Calu3 (cell line): ENCODE measurements at regions not wholly inside any gene's neighbourhood (a gene's known extent, or its start where the extent isn't known, plus 50 kb on each side); places are given as distances from the start of the nearest gene placed in this dataset.

Source experiments
- BruUV-seq: library from RNA; stranded (reverse); fragments of 400-500 nt; replicated peaks from 2 replicates; lab custom pipeline; 2021; lab: Mats Ljungman, UMichigan
- CTCF ChIA-PET: fragments of 300-600 bp; sonication (Branson Sonifier 250); formaldehyde crosslinking; loops from one replicate; lab custom pipeline; 2022; ENCODE audit warnings: antibody characterized with exemption; lab: Charles Lee
- DNase-seq: peaks from one replicate; pipeline ENCODE4 v3.0.0; 2022
- H3K27ac Mint-ChIP-seq: one replicate; pipeline ENCODE4 v1.8.0; 2022; ENCODE audit warnings: mixed read lengths; ENCODE audit not compliant: unreplicated experiment
- H3K27me3 Mint-ChIP-seq: one replicate; pipeline ENCODE4 v1.8.0; 2022; ENCODE audit warnings: mixed read lengths; ENCODE audit not compliant: unreplicated experiment
- H3K36me3 Mint-ChIP-seq: one replicate; pipeline ENCODE4 v1.8.0; 2022; ENCODE audit warnings: mild to moderate bottlenecking, moderate library complexity, mixed read lengths; ENCODE audit not compliant: insufficient read depth, unreplicated experiment
- H3K4me1 Mint-ChIP-seq: one replicate; pipeline ENCODE4 v1.8.0; 2022; ENCODE audit warnings: mild to moderate bottlenecking, low read depth, mixed read lengths; ENCODE audit not compliant: unreplicated experiment
- H3K4me3 Mint-ChIP-seq: one replicate; pipeline ENCODE4 v1.8.0; 2022; ENCODE audit warnings: mild to moderate bottlenecking, low read depth, moderate library complexity, mixed read lengths; ENCODE audit not compliant: unreplicated experiment
- H3K9me3 Mint-ChIP-seq: one replicate; pipeline ENCODE4 v1.8.0; 2022; ENCODE audit warnings: low read depth, mixed read lengths; ENCODE audit not compliant: unreplicated experiment
- intact Hi-C: fragments of 100-400 bp; cut with micrococcal nuclease; formaldehyde crosslinking; loops from one replicate; pipeline ENCODE4 v1.10.0; 2022; ENCODE audit not compliant: unreplicated experiment
- TF ChIP-seq, protein P1 (sequence below): fragments of 200-600 bp; IDR thresholded peaks from one replicate; pipeline ENCODE4 v1.8.0; 2022; ENCODE audit warnings: antibody characterized with exemption; ENCODE audit not compliant: unreplicated experiment

DNA sequence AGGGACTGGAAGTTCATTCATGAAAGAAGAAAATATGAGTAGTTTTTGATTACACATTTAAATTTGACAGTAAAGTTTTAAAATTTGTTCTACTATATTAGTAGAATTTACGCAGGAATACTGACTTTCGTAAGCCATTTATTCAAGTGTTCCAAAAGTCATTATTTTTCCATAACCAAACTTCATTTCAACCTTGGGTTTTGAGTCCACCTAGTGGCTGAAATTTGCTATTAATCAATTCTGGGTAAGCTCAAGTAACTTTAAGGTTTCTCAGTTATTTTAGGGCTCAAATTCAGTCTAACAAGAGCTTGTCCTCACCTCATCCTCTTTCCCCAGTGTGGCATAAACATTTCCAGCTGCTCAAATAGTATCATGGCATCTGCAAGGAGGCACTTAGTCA, 175.4 kb downstream of the SH3BGRL start:
- TF ChIP-seq, protein P1, sequence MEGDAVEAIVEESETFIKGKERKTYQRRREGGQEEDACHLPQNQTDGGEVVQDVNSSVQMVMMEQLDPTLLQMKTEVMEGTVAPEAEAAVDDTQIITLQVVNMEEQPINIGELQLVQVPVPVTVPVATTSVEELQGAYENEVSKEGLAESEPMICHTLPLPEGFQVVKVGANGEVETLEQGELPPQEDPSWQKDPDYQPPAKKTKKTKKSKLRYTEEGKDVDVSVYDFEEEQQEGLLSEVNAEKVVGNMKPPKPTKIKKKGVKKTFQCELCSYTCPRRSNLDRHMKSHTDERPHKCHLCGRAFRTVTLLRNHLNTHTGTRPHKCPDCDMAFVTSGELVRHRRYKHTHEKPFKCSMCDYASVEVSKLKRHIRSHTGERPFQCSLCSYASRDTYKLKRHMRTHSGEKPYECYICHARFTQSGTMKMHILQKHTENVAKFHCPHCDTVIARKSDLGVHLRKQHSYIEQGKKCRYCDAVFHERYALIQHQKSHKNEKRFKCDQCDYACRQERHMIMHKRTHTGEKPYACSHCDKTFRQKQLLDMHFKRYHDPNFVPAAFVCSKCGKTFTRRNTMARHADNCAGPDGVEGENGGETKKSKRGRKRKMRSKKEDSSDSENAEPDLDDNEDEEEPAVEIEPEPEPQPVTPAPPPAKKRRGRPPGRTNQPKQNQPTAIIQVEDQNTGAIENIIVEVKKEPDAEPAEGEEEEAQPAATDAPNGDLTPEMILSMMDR = no peak
- Mint-ChIP-seq H3K36me3 (no peaks in the 10 kb centered on the region), H3K27ac (no peak overlapping the region), H3K4me1 (peaks cover 8% of the 10 kb centered on the region), H3K9me3 (no peaks in the 10 kb centered on the region), H3K4me3 (no peak overlapping the region), H3K27me3 (no peaks in the 10 kb centered on the region)
- CTCF ChIA-PET = interaction anchor here (0.7 to 1.7 kb wide), 3 partner anchors 91 to 501 kb away, joined by 3 to 5 read pairs (median 3); no protein-coding TSS in a partner anchor
- intact Hi-C loops = loop anchor here (1.0 to 10.0 kb wide), 3 partner anchors 113 to 500 kb away; no protein-coding TSS in a partner anchor
- peak; percentile 3 for DNase-seq
- BruUV-seq = no TSS peak

DNA sequence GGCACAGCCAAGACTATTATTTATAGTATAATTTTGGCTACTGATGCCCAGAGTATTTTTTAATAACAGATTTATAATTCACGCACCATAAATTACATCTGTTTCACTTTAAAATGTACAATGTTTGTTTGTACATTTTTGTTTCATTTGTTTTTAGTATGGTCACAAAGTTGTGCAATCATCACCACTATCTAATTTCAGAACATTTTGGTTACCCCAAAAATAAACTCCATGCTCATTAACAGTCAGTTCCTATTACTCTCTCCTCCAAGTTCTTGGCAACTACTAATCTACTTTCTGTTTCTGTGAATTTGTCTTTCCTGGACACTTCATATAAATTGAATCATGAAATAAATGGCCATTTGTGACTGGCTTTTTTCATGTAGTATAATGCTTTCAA, 176.7 kb downstream of the SH3BGRL start:
- Mint-ChIP-seq H3K4me3 (no peak overlapping the region), H3K9me3 (no peaks in the 10 kb centered on the region), H3K4me1 (peaks cover 8% of the 10 kb centered on the region), H3K36me3 (no peaks in the 10 kb centered on the region), H3K27me3 (no peaks in the 10 kb centered on the region), H3K27ac (no peak overlapping the region)
- no TSS peak for BruUV-seq
- DNase-seq = no peak
- TF ChIP-seq, protein P1 = no peak
- CTCF ChIA-PET = no interaction called here
- intact Hi-C loops = loop anchor here (5.0 to 10.0 kb wide), 2 partner anchors 114 to 501 kb away; no protein-coding TSS in a partner anchor

DNA sequence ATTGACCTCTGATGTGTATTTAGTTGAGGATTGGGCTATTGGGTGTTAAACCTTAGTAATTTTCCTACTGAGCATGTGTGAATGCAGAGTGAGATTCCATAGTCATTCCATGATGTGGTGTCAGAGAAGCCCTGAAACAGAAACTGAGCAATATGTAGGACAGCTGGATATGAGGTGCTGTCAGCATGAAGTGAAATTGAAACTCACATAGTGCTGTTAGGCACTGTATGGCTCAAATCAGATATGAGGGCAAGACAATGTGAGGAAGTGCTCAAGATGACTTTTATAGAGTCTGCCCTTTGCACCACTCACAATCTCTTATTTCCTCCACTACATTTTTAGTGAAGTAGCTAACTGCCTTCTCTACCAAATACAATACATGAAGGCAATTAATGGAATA, 188.3 kb downstream of the SH3BGRL start:
- Mint-ChIP-seq H3K36me3 (no peaks in the 10 kb centered on the region), H3K4me1 (no peaks in the 10 kb centered on the region), H3K9me3 (peaks cover under 1% of the 10 kb centered on the region), H3K27me3 (no peaks in the 10 kb centered on the region), H3K27ac (no peak overlapping the region), H3K4me3 (no peak overlapping the region)
- no TSS peak for BruUV-seq
- CTCF ChIA-PET = no interaction called here
- intact Hi-C loops = no loop called here
- DNase-seq = no peak
- TF ChIP-seq, protein P1 = no peak

DNA sequence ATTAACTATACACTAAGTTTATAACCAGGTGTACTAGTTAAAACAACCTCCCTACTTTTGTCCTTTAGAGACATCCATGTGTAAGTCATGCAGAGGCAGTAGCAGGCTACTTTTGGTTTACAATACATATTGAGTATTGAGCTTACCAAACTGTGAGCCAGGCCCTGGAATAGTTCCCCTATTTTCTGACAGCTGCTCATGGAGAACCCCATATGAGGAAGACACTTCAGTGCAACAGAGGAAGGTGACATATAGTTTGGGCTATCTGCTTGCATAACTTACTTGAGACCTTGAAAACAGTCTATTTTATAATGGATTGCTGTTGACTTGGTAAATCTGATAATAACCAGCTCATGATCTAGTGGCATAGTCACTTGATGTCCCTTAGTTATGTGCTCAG, 190.5 kb downstream of the SH3BGRL start:
- intact Hi-C loops = no loop called here
- H3K27ac Mint-ChIP-seq = no peak overlapping the region
- no peaks in the 10 kb centered on the region for H3K9me3 Mint-ChIP-seq
- BruUV-seq = no TSS peak
- no peak overlapping the region for H3K4me3 Mint-ChIP-seq
- TF ChIP-seq, protein P1 = no peak
- H3K36me3 Mint-ChIP-seq = no peaks in the 10 kb centered on the region
- DNase-seq = no peak
- H3K27me3 Mint-ChIP-seq = no peaks in the 10 kb centered on the region
- H3K4me1 Mint-ChIP-seq = no peaks in the 10 kb centered on the region
- CTCF ChIA-PET = no interaction called here
